H1 (cell line): ENCODE measurements at regions not wholly inside any gene's neighbourhood (a gene's known extent, or its start where the extent isn't known, plus 50 kb on each side); places are given as distances from the start of the nearest gene placed in this dataset.

Source experiments
- CTCF ChIA-PET: fragments of 300-600 bp; sonication (Branson Sonifier 250); formaldehyde crosslinking; loops from one replicate; lab custom pipeline; 2021; ENCODE audit not compliant: partially characterized antibody; lab: Charles Lee
- POLR2A ChIA-PET: fragments of 300-600 bp; sonication (Branson Sonifier 250); formaldehyde crosslinking; loops from one replicate; lab custom pipeline; 2021; ENCODE audit warnings: inconsistent platforms; ENCODE audit not compliant: partially characterized antibody; lab: Charles Lee
- DNase-seq, 2 experiments: peaks; one replicate each; pipeline versions ENCODE4 v3.0.0 to v3.0.0-alpha.2; 2010 to 2022; ENCODE audit warnings: low spot score in 2 of 2, low read depth in 1 of 2, mixed read lengths in 1 of 2
- FAIRE-seq: peaks from 2 replicates; lab custom pipeline; 2011; peaks lifted over from hg19 to GRCh38; lab: Jason Lieb, UNC
- H2AFZ ChIP-seq: 2 replicates; pipeline ENCODE4 v1.8.1; 2012; ENCODE audit warnings: low read length, inconsistent platforms
- H2AK5ac ChIP-seq: 2 replicates; pipeline ENCODE4 v1.6.1; 2013; ENCODE audit warnings: low read depth, low read length
- H2BK120ac ChIP-seq: replicated peaks from 2 replicates; pipeline ENCODE3; 2013; ENCODE audit warnings: low read depth, low read length, inconsistent platforms
- H2BK12ac ChIP-seq: 2 replicates; pipeline ENCODE4 v1.6.1; 2013; ENCODE audit warnings: low read depth, low read length
- H2BK15ac ChIP-seq: 2 replicates; pipeline ENCODE4 v1.6.1; 2013; ENCODE audit warnings: low read length
- H2BK20ac ChIP-seq: 2 replicates; pipeline ENCODE4 v1.6.1; 2013; ENCODE audit warnings: low read length
- H2BK5ac ChIP-seq: 2 replicates; pipeline ENCODE4 v1.6.1; 2013; ENCODE audit warnings: low read depth, low read length
- H3K14ac ChIP-seq: 2 replicates; pipeline ENCODE4 v1.6.1; 2013; ENCODE audit warnings: inconsistent platforms; ENCODE audit not compliant: insufficient read length
- H3K18ac ChIP-seq: 2 replicates; pipeline ENCODE4 v1.6.1; 2013; ENCODE audit warnings: low read length; ENCODE audit errors: extremely low read depth
- H3K23ac ChIP-seq: 2 replicates; pipeline ENCODE4 v1.6.1; 2013; ENCODE audit warnings: inconsistent platforms; ENCODE audit not compliant: insufficient read length
- H3K23me2 ChIP-seq: 2 replicates; pipeline ENCODE4 v1.6.1; 2013; ENCODE audit warnings: low read depth, low read length
- H3K27ac ChIP-seq: 2 replicates; pipeline ENCODE4 v1.6.1; 2011; ENCODE audit warnings: low read depth, low read length, inconsistent platforms
- H3K27me3 ChIP-seq, 4 experiments: replicated peaks in 1 of 4; 1 replicate in 1 of 4; 2 replicates in 3 of 4; pipeline versions ENCODE4 v1.6.1 to v1.8.1; 2011 to 2013; ENCODE audit warnings: low read length in 3 of 4, mild to moderate bottlenecking in 3 of 4, inconsistent platforms in 2 of 4, mixed read lengths in 2 of 4, moderate library complexity in 1 of 4; ENCODE audit not compliant: control insufficient read depth in 3 of 4, insufficient read depth in 3 of 4; ENCODE audit errors: extremely low read depth in 1 of 4
- H3K36me3 ChIP-seq, 4 experiments: 2 replicates each; pipeline versions ENCODE4 v1.6.1 to v1.8.1; 2011 to 2013; ENCODE audit warnings: mild to moderate bottlenecking in 4 of 4, low read length in 3 of 4, moderate library complexity in 2 of 4, control low read depth in 1 of 4, inconsistent platforms in 1 of 4; ENCODE audit not compliant: insufficient read depth in 4 of 4, control insufficient read depth in 2 of 4
- H3K4ac ChIP-seq: replicated peaks from 2 replicates; pipeline ENCODE3; 2013; ENCODE audit warnings: low read length, low read depth, mixed read lengths, inconsistent platforms; ENCODE audit not compliant: insufficient read length
- H3K4me1 ChIP-seq, 4 experiments: replicated peaks in 1 of 4; 1 replicate in 1 of 4; 2 replicates in 3 of 4; pipeline versions ENCODE4 v1.6.1 to v1.8.1; 2011 to 2013; ENCODE audit warnings: low read length in 3 of 4, inconsistent platforms in 2 of 4, mixed read lengths in 1 of 4; ENCODE audit not compliant: insufficient read depth in 4 of 4, control insufficient read depth in 3 of 4
- H3K4me2 ChIP-seq, 2 experiments: 2 replicates each; pipeline versions ENCODE4 v1.6.1 to v1.8.1; 2011 to 2013; ENCODE audit warnings: low read depth in 2 of 2, low read length in 2 of 2, control low read depth in 1 of 2, inconsistent platforms in 1 of 2, mild to moderate bottlenecking in 1 of 2; ENCODE audit not compliant: insufficient read depth in 1 of 2
- H3K4me3 ChIP-seq, 4 experiments: fragments of 200-600, 300-600 bp in 1 of 4; sonication (generic), shearing (Covaris generic), sonication (Bioruptor Twin) in 1 of 4; 2 replicates each; pipeline versions ENCODE4 v1.5.1 to v1.8.1; 2011 to 2016; ENCODE audit warnings: low read length in 4 of 4, low read depth in 3 of 4, control low read depth in 2 of 4, inconsistent platforms in 2 of 4, mild to moderate bottlenecking in 2 of 4, mixed read lengths in 1 of 4, moderate library complexity in 1 of 4; ENCODE audit not compliant: insufficient read depth in 2 of 4; ENCODE audit errors: extremely low read depth in 1 of 4
- H3K56ac ChIP-seq: replicated peaks from 2 replicates; pipeline ENCODE3; 2013; ENCODE audit warnings: low read depth, mild to moderate bottlenecking, mixed read lengths, low read length, inconsistent platforms; ENCODE audit not compliant: insufficient read length
- H3K79me1 ChIP-seq: 2 replicates; pipeline ENCODE4 v1.6.1; 2013; ENCODE audit warnings: low read depth, low read length, control low read depth
- H3K79me2 ChIP-seq, 2 experiments: 2 replicates each; pipeline versions ENCODE4 v1.6.1 to v1.8.1; 2012 to 2013; ENCODE audit warnings: low read length in 2 of 2, mild to moderate bottlenecking in 2 of 2, inconsistent platforms in 1 of 2; ENCODE audit not compliant: insufficient read depth in 2 of 2, control insufficient read depth in 1 of 2
- H3K9ac ChIP-seq, 4 experiments: replicated peaks in 1 of 4; 1 replicate in 1 of 4; 2 replicates in 3 of 4; pipeline versions ENCODE4 v1.6.1 to v1.8.1; 2011 to 2013; ENCODE audit warnings: low read depth in 3 of 4, low read length in 3 of 4, control low read depth in 2 of 4, mild to moderate bottlenecking in 2 of 4, moderate library complexity in 2 of 4, inconsistent platforms in 1 of 4; ENCODE audit errors: extremely low read depth in 1 of 4
- H3K9me3 ChIP-seq, 2 experiments: 2 replicates each; pipeline versions ENCODE4 v1.6.1 to v1.8.1; 2012 to 2013; ENCODE audit warnings: mild to moderate bottlenecking in 2 of 2, moderate library complexity in 2 of 2, control low read depth in 1 of 2, inconsistent platforms in 1 of 2, low read depth in 1 of 2, low read length in 1 of 2, mixed read lengths in 1 of 2; ENCODE audit not compliant: insufficient read depth in 2 of 2
- H4K20me1 ChIP-seq, 2 experiments: replicated peaks in 1 of 2; 2 replicates each; pipeline versions ENCODE3 to v1.8.1; 2011 to 2013; ENCODE audit warnings: inconsistent platforms in 2 of 2, low read length in 2 of 2, mild to moderate bottlenecking in 1 of 2; ENCODE audit not compliant: insufficient read depth in 2 of 2, control insufficient read depth in 1 of 2
- H4K5ac ChIP-seq: 2 replicates; pipeline ENCODE4 v1.6.1; 2013; ENCODE audit warnings: low read length, low read depth, mixed read lengths, inconsistent platforms; ENCODE audit not compliant: insufficient read length
- H4K8ac ChIP-seq: 2 replicates; pipeline ENCODE4 v1.8.0; 2013; ENCODE audit warnings: mild to moderate bottlenecking, moderate library complexity, low read length, inconsistent platforms; ENCODE audit not compliant: insufficient read depth; ENCODE audit errors: extremely low read depth
- H4K91ac ChIP-seq: replicated peaks from 2 replicates; pipeline ENCODE3; 2013; ENCODE audit warnings: low read length, mixed read lengths, inconsistent platforms; ENCODE audit not compliant: insufficient read length
- ASH2L ChIP-seq: fragments of 200-600, 300-600 bp; sonication (generic); IDR thresholded peaks from one replicate; pipeline ENCODE4 v1.7.1; 2017; ENCODE audit warnings: low read length
- CBX5 ChIP-seq: fragments of 300-800, 300-1000 bp; sonication (generic); IDR thresholded peaks from 2 replicates; pipeline ENCODE4 v1.7.1; 2016; ENCODE audit warnings: antibody characterized with exemption, low read length, low read depth
- CEBPB ChIP-seq: IDR thresholded peaks from 2 replicates; pipeline ENCODE4 v1.6.1; 2012; ENCODE audit warnings: low read depth, low read length
- CHD2 ChIP-seq: IDR thresholded peaks from 2 replicates; pipeline ENCODE4 v1.6.1; 2012; ENCODE audit warnings: low read length, improper control_type of control experiment
- CREB1 ChIP-seq: IDR thresholded peaks from 2 replicates; pipeline ENCODE4 v1.6.1; 2012; ENCODE audit warnings: inconsistent platforms
- E2F6 ChIP-seq: IDR thresholded peaks from 2 replicates; pipeline ENCODE4 v1.6.1; 2012; ENCODE audit warnings: inconsistent platforms
- EZH2 ChIP-seq: fragments of 200-600 bp; sonication (generic); IDR thresholded peaks from 2 replicates; pipeline ENCODE4 v1.7.1; 2012; ENCODE audit warnings: low read depth, mild to moderate bottlenecking, moderate library complexity, low read length, inconsistent platforms; ENCODE audit not compliant: severe bottlenecking
- FOSL1 ChIP-seq: IDR thresholded peaks from 2 replicates; pipeline ENCODE4 v1.6.1; 2011; ENCODE audit warnings: mild to moderate bottlenecking, low read depth, low read length, moderate library complexity; ENCODE audit not compliant: insufficient read depth
- HDAC2 ChIP-seq, 2 experiments: fragments of 300-600 bp in 1 of 2; sonication (generic) in 1 of 2; IDR thresholded peaks; 2 replicates each; pipeline ENCODE4 v1.6.1; 2011 to 2012; ENCODE audit warnings: low read depth in 2 of 2, low read length in 2 of 2, mild to moderate bottlenecking in 2 of 2, moderate library complexity in 2 of 2, borderline replicate concordance in 1 of 2, inconsistent platforms in 1 of 2
- PHF8 ChIP-seq: fragments of 200-600 bp; sonication (generic); conservative IDR thresholded peaks from 2 replicates; pipeline ENCODE4 v1.7.1; 2012; ENCODE audit warnings: low read depth, mild to moderate bottlenecking, inconsistent platforms, low read length, moderate library complexity
- POLR2A ChIP-seq, 2 experiments: IDR thresholded peaks; 1 replicate in 1 of 2; 2 replicates in 1 of 2; pipeline ENCODE4 v1.6.1; 2011; ENCODE audit warnings: low read depth in 2 of 2, low read length in 2 of 2, mild to moderate bottlenecking in 2 of 2; ENCODE audit errors: control extremely low read depth in 1 of 2
- POLR2AphosphoS5 ChIP-seq: IDR thresholded peaks from 2 replicates; pipeline ENCODE4 v1.6.1; 2011; ENCODE audit warnings: low read depth, low read length
- SP4 ChIP-seq: IDR thresholded peaks from 2 replicates; pipeline ENCODE4 v1.6.1; 2012; ENCODE audit warnings: low read length, inconsistent platforms
- SUZ12 ChIP-seq: fragments of 200-600 bp; sonication (generic); IDR thresholded peaks from 2 replicates; pipeline ENCODE4 v1.6.1; 2012; ENCODE audit warnings: mild to moderate bottlenecking, inconsistent platforms, low read length, moderate library complexity, mixed read lengths
- TCF12 ChIP-seq: IDR thresholded peaks from 2 replicates; pipeline ENCODE4 v1.6.1; 2011; ENCODE audit warnings: low read depth, mild to moderate bottlenecking, low read length
- YY1 ChIP-seq: IDR thresholded peaks from 2 replicates; pipeline ENCODE4 v1.6.1; 2011; ENCODE audit warnings: low read depth, mild to moderate bottlenecking, low read length
- WGBS, 2 experiments: shearing (Covaris generic) in 1 of 2; methylation state at CpG; one replicate each; pipeline versions ENCODE4 v1.1.6 to v1.1.7; 2013 to 2015; ENCODE audit warnings: low lambda C conversion rate in 2 of 2, mixed read lengths in 2 of 2, inconsistent platforms in 1 of 2, low coverage in 1 of 2, missing lambda C conversion rate in 1 of 2; ENCODE audit not compliant: insufficient replicate concordance in 2 of 2, insufficient coverage in 1 of 2, insufficient read length in 1 of 2; ENCODE audit errors: extremely low coverage in 1 of 2, missing lambda C conversion rate in 1 of 2; 5-methylcytosine and 5-hydroxymethylcytosine counted together

DNA sequence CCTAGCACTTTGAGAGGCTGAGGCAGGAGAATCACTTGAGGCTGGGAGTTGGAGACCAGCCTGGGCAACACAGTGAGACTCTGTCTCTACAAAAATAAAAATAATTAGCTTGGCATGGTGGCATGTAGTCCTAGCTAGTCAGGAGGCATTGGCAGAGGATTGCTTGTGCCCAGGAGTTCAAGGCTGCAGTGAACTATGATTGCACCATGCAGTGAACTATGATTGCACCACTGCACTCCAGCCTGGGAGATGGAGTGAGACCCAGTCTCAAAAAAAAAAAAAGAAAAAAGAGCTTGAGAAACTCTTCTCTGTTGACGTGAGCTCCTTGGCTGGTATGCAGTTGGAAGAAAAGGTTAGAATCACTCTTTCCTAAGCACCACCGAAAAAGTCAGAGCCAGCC, 125.1 kb upstream of the TNP1 start:
- no peak overlapping the region for H2BK20ac ChIP-seq
- no peak overlapping the region for H3K23ac ChIP-seq
- no peaks in the 10 kb centered on the region for H4K20me1 ChIP-seq
- no peaks in the 10 kb centered on the region for H3K9me3 ChIP-seq
- no peak overlapping the region for H4K8ac ChIP-seq
- H3K4me2 ChIP-seq, result no peak overlapping the region
- H3K9ac ChIP-seq, result no peak overlapping the region
- no peak for DNase-seq
- WGBS, 2 experiments, result no CpG with 5 or more reads among the region's 2 CpGs
- no peak overlapping the region for H3K18ac ChIP-seq
- no peak overlapping the region for H4K91ac ChIP-seq
- H2BK15ac ChIP-seq, result no peak overlapping the region
- no peak overlapping the region for H2BK12ac ChIP-seq
- H2BK5ac ChIP-seq, result no peak overlapping the region
- no peak overlapping the region for H4K5ac ChIP-seq
- H2BK120ac ChIP-seq, result no peak overlapping the region
- ChIA-PET CTCF (interaction anchor here (0.6 to 1.7 kb wide), 7 partner anchors 8 to 372 kb away, joined by 3 to 4 read pairs (median 3); no protein-coding TSS in a partner anchor), POLR2A (interaction anchor here (0.6 kb wide), 1 partner anchor 1753 kb away, joined by 4 read pairs; no protein-coding TSS in a partner anchor)
- no peak overlapping the region for H3K27ac ChIP-seq
- no peak overlapping the region for H2AFZ ChIP-seq
- H3K4ac ChIP-seq, result no peak overlapping the region
- no peaks in the 10 kb centered on the region for H3K79me2 ChIP-seq
- H3K56ac ChIP-seq, result no peak overlapping the region
- peaks cover 0 to 10% (median 3%) of the 10 kb centered on the region in 4 experiments; a peak in 5 of 7 replicates for H3K4me1 ChIP-seq
- no peaks in the 10 kb centered on the region for H3K79me1 ChIP-seq
- no peak overlapping the region for H3K14ac ChIP-seq
- no peaks in the 10 kb centered on the region for H3K27me3 ChIP-seq
- H2AK5ac ChIP-seq, result no peak overlapping the region
- no peak overlapping the region for H3K4me3 ChIP-seq
- H3K36me3 ChIP-seq, result no peaks in the 10 kb centered on the region
- FAIRE-seq, result no peak
- no peaks in the 10 kb centered on the region for H3K23me2 ChIP-seq
- TF ChIP-seq CHD2, result no peak
- TF ChIP-seq HDAC2 (IDR thresholded peaks at IDR 0.05; ENCODE audit: borderline replicate concordance in 1 of 2, low read depth in 2 of 2, low read length in 2 of 2), result no peak
- no peak for TF ChIP-seq POLR2A (IDR thresholded peaks at IDR 0.05; ENCODE audit: control extremely low read depth in 1 of 2, low read depth in 2 of 2, low read length in 2 of 2)
- no peak for TF ChIP-seq SP4
- no peak for TF ChIP-seq ASH2L
- TF ChIP-seq FOSL1, result no peak
- TF ChIP-seq TCF12, result no peak
- no peak for TF ChIP-seq E2F6
- TF ChIP-seq YY1, result no peak
- TF ChIP-seq PHF8, result no peak
- no peak for TF ChIP-seq SUZ12
- no peak for TF ChIP-seq CEBPB
- no peak for TF ChIP-seq CREB1
- no peak for TF ChIP-seq POLR2AphosphoS5
- no peak for TF ChIP-seq EZH2
- no peak for TF ChIP-seq CBX5
